LNCaP clone FGC (cell line): ENCODE measurements at regions not wholly inside any gene's neighbourhood (a gene's known extent, or its start where the extent isn't known, plus 50 kb on each side); places are given as distances from the start of the nearest gene placed in this dataset.

Source experiments
- DNase-seq: peaks from one replicate; pipeline ENCODE4 v3.0.0-alpha.2; 2011; ENCODE audit warnings: low read depth
- H3K4me3 ChIP-seq: 2 replicates; pipeline ENCODE4 v1.5.1; 2011; ENCODE audit warnings: mild to moderate bottlenecking, low read depth, low read length, control low read depth
- CTCF ChIP-seq: IDR thresholded peaks from 2 replicates; pipeline ENCODE4 v1.5.1; 2012; ENCODE audit warnings: mild to moderate bottlenecking; ENCODE audit not compliant: control insufficient read depth, insufficient read depth; ENCODE audit errors: extremely low read depth

GRCh38 chr14:44109036-44109435, 398.0 kb downstream of the FSCB start:
- no peak for TF ChIP-seq CTCF
- no peak for DNase-seq
- no peak overlapping the region for H3K4me3 ChIP-seq

DNA sequence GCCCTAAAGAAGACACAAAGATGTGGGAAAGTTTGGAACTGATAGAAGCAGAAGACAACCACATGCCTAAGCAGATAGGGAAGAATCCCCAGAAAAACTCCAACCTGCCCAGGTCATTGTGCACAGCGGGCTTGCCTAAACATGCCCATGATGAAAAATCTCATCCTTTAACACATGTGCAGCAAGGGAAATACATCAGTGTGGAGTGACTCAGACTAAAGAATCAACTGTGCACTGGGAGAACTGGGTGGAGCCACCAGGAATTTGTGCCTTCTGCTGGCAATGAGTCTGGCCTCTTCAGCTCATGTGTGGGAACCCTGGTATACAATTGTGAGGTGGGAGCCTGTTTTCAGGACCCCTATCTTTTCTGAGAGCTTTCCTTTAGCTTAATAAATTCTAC, 398.5 kb downstream of the FSCB start:
- TF ChIP-seq CTCF: no peak
- no peak overlapping the region for H3K4me3 ChIP-seq
- no peak for DNase-seq

GRCh38 chr14:44107156-44107555, 399.9 kb downstream of the FSCB start:
- no peak overlapping the region for H3K4me3 ChIP-seq
- no peak for DNase-seq
- TF ChIP-seq CTCF: no peak

DNA sequence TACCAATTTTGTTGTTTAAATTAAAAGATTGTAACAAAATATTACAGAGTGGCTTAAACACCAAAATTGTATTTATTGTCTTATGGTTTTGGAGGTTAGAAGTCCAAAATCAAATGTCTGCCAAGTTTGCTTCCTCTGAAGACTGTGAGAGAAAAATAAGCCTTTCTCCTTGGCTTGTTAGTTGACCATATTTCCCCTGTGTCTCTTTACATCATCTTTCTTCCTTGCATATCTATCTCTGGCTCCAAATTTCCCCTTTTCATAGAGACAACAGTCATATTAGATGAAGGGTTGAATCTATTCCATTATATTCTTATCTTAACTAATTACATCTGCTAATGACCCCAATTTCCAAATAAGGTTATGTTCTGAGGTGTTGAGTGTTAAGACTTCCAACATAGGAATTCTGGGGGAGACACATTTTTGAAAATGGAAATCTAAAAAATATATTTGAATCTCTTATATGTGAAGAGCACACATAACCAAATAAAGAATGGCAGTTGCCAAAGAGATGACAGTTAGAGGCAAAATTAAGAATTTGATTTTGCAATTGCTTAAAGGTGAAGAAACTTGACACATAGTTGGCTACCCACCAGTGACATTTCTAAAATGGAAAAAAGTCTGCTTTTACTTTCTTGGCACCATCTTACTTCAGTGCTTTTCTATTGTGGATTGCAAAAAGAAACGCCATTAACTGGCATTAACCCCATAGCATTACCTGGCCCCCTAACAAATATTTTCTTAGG, 407.2 kb downstream of the FSCB start:
- no peak for DNase-seq
- H3K4me3 ChIP-seq: no peak overlapping the region
- no peak for TF ChIP-seq CTCF

GRCh38 chr14:44081146-44081545, 425.9 kb downstream of the FSCB start:
- DNase-seq: no peak
- no peak overlapping the region for H3K4me3 ChIP-seq
- no peak for TF ChIP-seq CTCF

GRCh38 chr14:44070046-44070445, 437.0 kb downstream of the FSCB start:
- TF ChIP-seq CTCF: no peak
- DNase-seq: no peak
- no peak overlapping the region for H3K4me3 ChIP-seq

DNA sequence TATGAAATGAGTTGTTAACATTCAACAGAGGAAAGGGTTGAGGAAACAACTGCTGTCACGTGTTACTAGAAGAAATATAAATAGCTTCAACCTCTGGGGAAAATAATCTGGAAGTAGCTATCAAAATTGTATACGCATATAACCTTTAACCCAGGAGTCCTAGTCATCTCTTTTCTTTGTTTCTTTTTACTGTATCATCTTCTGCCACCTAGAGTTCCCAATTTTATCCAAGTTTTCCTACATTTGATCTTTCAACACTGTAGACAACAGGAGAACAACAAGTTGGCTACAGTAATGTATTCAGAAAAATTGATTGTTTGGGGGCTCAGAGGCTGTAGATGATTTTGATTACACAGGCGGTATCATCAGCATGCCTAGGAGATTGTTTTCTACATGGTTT, 453.7 kb downstream of the FSCB start:
- no peak for TF ChIP-seq CTCF
- no peak for DNase-seq
- no peak overlapping the region for H3K4me3 ChIP-seq
